IMR-90 (cell line): ENCODE measurements at regions not wholly inside any gene's neighbourhood (a gene's known extent, or its start where the extent isn't known, plus 50 kb on each side); places are given as distances from the start of the nearest gene placed in this dataset.

ENCODE experiments used
- ATAC-seq: fragments of 200-7000 bp; cut with Tn5 transposase; 2 replicates; pipeline ENCODE4 v1.9.1; 2020; ENCODE audit warnings: low read depth, mild to moderate bottlenecking, moderate library complexity
- BruUV-seq: library from RNA; stranded (reverse); fragments of 400-500 nt; replicated peaks from 2 replicates; lab custom pipeline; 2021; lab: Mats Ljungman, UMichigan
- CTCF ChIA-PET: fragments of 300-600 bp; formaldehyde crosslinking; extraction: SDS; loops from one replicate; lab custom pipeline; 2021; ENCODE audit warnings: antibody characterized with exemption; lab: Yijun Ruan, JAX
- POLR2A ChIA-PET: fragments of 300-600 bp; sonication (Branson Sonifier 250); formaldehyde crosslinking; loops from one replicate; lab custom pipeline; 2022; ENCODE audit warnings: antibody characterized with exemption; ENCODE audit not compliant: unreplicated experiment; lab: Charles Lee
- DNase-seq: peaks from one replicate; pipeline ENCODE4 v3.0.0; 2013
- H2AFZ ChIP-seq: replicated peaks from 2 replicates; pipeline ENCODE3; 2013; ENCODE audit warnings: low read length, mild to moderate bottlenecking; ENCODE audit not compliant: poor library complexity
- H2AK5ac ChIP-seq: 2 replicates; pipeline ENCODE4 v1.6.1; 2013; ENCODE audit warnings: low read depth, low read length, inconsistent platforms
- H2AK9ac ChIP-seq: replicated peaks from 2 replicates; pipeline ENCODE3; 2013; ENCODE audit warnings: mild to moderate bottlenecking, low read depth, low read length, moderate library complexity; ENCODE audit not compliant: poor library complexity
- H2BK120ac ChIP-seq: 2 replicates; pipeline ENCODE4 v1.6.1; 2013; ENCODE audit warnings: low read depth, low read length, inconsistent platforms
- H2BK15ac ChIP-seq: 3 replicates; pipeline ENCODE4 v1.6.1; 2013; ENCODE audit warnings: low read depth, low read length, inconsistent platforms
- H2BK20ac ChIP-seq: 2 replicates; pipeline ENCODE4 v1.6.1; 2013; ENCODE audit warnings: low read depth, mild to moderate bottlenecking, inconsistent platforms, low read length, moderate library complexity
- H2BK5ac ChIP-seq: 2 replicates; pipeline ENCODE4 v1.6.1; 2013; ENCODE audit warnings: mild to moderate bottlenecking, low read depth, low read length, inconsistent platforms; ENCODE audit not compliant: poor library complexity, severe bottlenecking
- H3K14ac ChIP-seq: replicated peaks from 2 replicates; pipeline ENCODE4 v1.6.1; 2013; ENCODE audit warnings: low read depth, low read length, inconsistent platforms
- H3K18ac ChIP-seq: 2 replicates; pipeline ENCODE4 v1.6.1; 2013; ENCODE audit warnings: low read depth, low read length, control low read depth
- H3K23ac ChIP-seq: 2 replicates; pipeline ENCODE4 v1.6.1; 2013; ENCODE audit warnings: low read depth, low read length, inconsistent platforms
- H3K27ac ChIP-seq: 2 replicates; pipeline ENCODE4 v1.5.1; 2013; ENCODE audit warnings: mild to moderate bottlenecking, control low read depth, low read length; ENCODE audit not compliant: insufficient read depth
- H3K27me3 ChIP-seq: 2 replicates; pipeline ENCODE4 v1.6.1; 2013; ENCODE audit warnings: low read length; ENCODE audit not compliant: control insufficient read depth, insufficient read depth
- H3K36me3 ChIP-seq: 2 replicates; pipeline ENCODE4 v1.6.1; 2013; ENCODE audit warnings: low read length, mixed read lengths; ENCODE audit not compliant: control insufficient read depth, insufficient read depth
- H3K4ac ChIP-seq: 2 replicates; pipeline ENCODE4 v1.6.1; 2013; ENCODE audit warnings: low read depth, low read length, inconsistent platforms
- H3K4me1 ChIP-seq: 2 replicates; pipeline ENCODE4 v1.6.1; 2013; ENCODE audit warnings: low read length, mixed read lengths; ENCODE audit not compliant: control insufficient read depth, insufficient read depth
- H3K4me2 ChIP-seq: 2 replicates; pipeline ENCODE4 v1.6.1; 2013; ENCODE audit warnings: low read depth, mild to moderate bottlenecking, control low read depth, low read length, moderate library complexity
- H3K4me3 ChIP-seq: 2 replicates; pipeline ENCODE4 v1.5.1; 2013; ENCODE audit warnings: low read depth, mild to moderate bottlenecking, control low read depth, low read length, moderate library complexity; ENCODE audit not compliant: insufficient read depth
- H3K56ac ChIP-seq: 2 replicates; pipeline ENCODE4 v1.6.1; 2013; ENCODE audit warnings: low read length, inconsistent platforms; ENCODE audit not compliant: insufficient read depth; ENCODE audit errors: extremely low read depth
- H3K79me1 ChIP-seq, 2 experiments: 2 replicates each; pipeline ENCODE4 v1.6.1; 2013; ENCODE audit warnings: low read length in 2 of 2, inconsistent platforms in 1 of 2, low read depth in 1 of 2
- H3K9ac ChIP-seq: 2 replicates; pipeline ENCODE4 v1.6.1; 2013; ENCODE audit warnings: low read depth, low read length, control low read depth
- H3K9me1 ChIP-seq: 2 replicates; pipeline ENCODE4 v1.6.1; 2013; ENCODE audit warnings: low read length, inconsistent platforms; ENCODE audit not compliant: insufficient read depth
- H3K9me3 ChIP-seq: 2 replicates; pipeline ENCODE4 v1.6.1; 2013; ENCODE audit warnings: low read length; ENCODE audit not compliant: control insufficient read depth, insufficient read depth
- H4K20me1 ChIP-seq: 2 replicates; pipeline ENCODE4 v1.6.1; 2013; ENCODE audit warnings: low read length, inconsistent platforms; ENCODE audit not compliant: insufficient read depth
- H4K5ac ChIP-seq: 2 replicates; pipeline ENCODE4 v1.6.1; 2013; ENCODE audit warnings: mild to moderate bottlenecking, low read depth, low read length, control low read depth
- H4K8ac ChIP-seq, 2 experiments: 2 replicates each; pipeline ENCODE4 v1.6.1; 2013; ENCODE audit warnings: low read depth in 2 of 2, low read length in 2 of 2, control low read depth in 1 of 2, inconsistent platforms in 1 of 2
- H4K91ac ChIP-seq: 2 replicates; pipeline ENCODE4 v1.6.1; 2013; ENCODE audit warnings: low read depth, low read length, inconsistent platforms; ENCODE audit not compliant: insufficient read depth
- CEBPB ChIP-seq: IDR thresholded peaks from 2 replicates; pipeline ENCODE4 v1.6.1; 2012; ENCODE audit warnings: low read depth, low read length, improper control_type of control experiment
- CHD1 ChIP-seq: IDR thresholded peaks from 2 replicates; pipeline ENCODE4 v1.6.1; 2012; ENCODE audit warnings: low read depth, low read length, improper control_type of control experiment
- MAFK ChIP-seq: IDR thresholded peaks from 2 replicates; pipeline ENCODE4 v1.6.1; 2012; ENCODE audit warnings: low read depth, low read length, improper control_type of control experiment
- MAZ ChIP-seq: IDR thresholded peaks from 2 replicates; pipeline ENCODE4 v1.6.1; 2012; ENCODE audit warnings: low read depth, mild to moderate bottlenecking, low read length, improper control_type of control experiment, moderate library complexity, borderline replicate concordance
- MXI1 ChIP-seq: IDR thresholded peaks from 2 replicates; pipeline ENCODE4 v1.6.1; 2012; ENCODE audit warnings: low read depth, mild to moderate bottlenecking, low read length, moderate library complexity, borderline replicate concordance
- NFE2L2 ChIP-seq: fragments of 150-350 bp; IDR thresholded peaks from 2 replicates; pipeline ENCODE4 v1.6.1; 2016; ENCODE audit warnings: low read depth, mild to moderate bottlenecking, low read length
- RCOR1 ChIP-seq: IDR thresholded peaks from 2 replicates; pipeline ENCODE4 v1.6.1; 2012; ENCODE audit warnings: mild to moderate bottlenecking, low read length, improper control_type of control experiment; ENCODE audit not compliant: insufficient replicate concordance
- RFX5 ChIP-seq: IDR thresholded peaks from 2 replicates; pipeline ENCODE4 v1.8.0; 2012; ENCODE audit warnings: low read depth, mild to moderate bottlenecking, low read length, moderate library complexity
- WGBS, 2 experiments: methylation state at CpG; one replicate each; pipeline versions ENCODE4 v1.1.5 to v1.1.7; 2013; ENCODE audit warnings: missing lambda C conversion rate in 2 of 2; ENCODE audit not compliant: insufficient read length in 1 of 2; ENCODE audit errors: extremely low coverage in 2 of 2; 5-methylcytosine and 5-hydroxymethylcytosine counted together
- dilution Hi-C: fragments of 300-500 bp; cut with HindIII; formaldehyde crosslinking; loops from one replicate; pipeline ENCODE4 v1.14.3; 2018; ENCODE audit warnings: low sequenced_read_pairs; ENCODE audit not compliant: unreplicated experiment
- in situ Hi-C: fragments of 300-500 bp; cut with MboI; formaldehyde crosslinking; loops from 3 replicates; pipeline ENCODE4 v1.14.3; 2019; ENCODE audit warnings: low sequenced_read_pairs, inconsistent platforms, mixed read lengths
- intact Hi-C: fragments of 100-400 bp; cut with micrococcal nuclease; formaldehyde crosslinking; loops from 2 replicates; pipeline ENCODE4 v1.10.0; 2022
- TF ChIP-seq, protein P1 (sequence below): conservative IDR thresholded peaks from 2 replicates; pipeline ENCODE4 v1.5.1; 2012; ENCODE audit warnings: mild to moderate bottlenecking, low read depth, low read length, improper control_type of control experiment
- TF ChIP-seq, protein P2 (sequence below): fragments of 150-350 bp; IDR thresholded peaks from 2 replicates; pipeline ENCODE4 v1.6.1; 2017; ENCODE audit warnings: mild to moderate bottlenecking, antibody characterized with exemption, low read length, low read depth

DNA sequence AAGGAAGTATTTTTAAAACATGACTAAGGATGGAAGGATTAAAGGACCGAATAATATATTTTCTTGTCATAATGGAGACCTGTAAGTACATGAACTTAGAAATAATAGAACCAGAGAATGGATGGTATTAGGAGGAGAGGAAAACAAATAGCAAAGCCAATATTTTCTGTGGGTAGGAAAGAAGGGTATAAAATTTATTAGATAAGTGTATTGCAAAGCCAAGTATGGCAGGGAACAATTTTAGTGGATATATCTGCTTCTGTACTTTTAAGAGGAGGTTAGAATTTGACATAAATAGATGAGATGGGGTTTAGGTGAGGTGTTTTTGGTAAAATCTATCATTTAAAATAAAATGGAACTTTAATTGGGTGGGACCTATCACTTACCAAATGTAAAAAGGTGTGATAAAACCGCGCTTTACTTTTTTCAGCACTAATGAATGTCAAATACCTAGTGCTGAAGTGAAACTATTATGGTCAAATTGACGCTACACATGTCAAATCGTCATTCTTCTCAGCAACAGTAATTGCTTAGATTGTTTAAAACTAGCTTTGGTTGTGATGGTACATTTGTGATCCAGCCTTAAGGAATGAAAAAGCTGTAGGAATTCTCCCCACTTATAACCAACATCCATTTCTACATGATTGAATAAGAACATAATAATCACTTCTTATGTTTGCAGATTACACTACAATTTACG is 78.1 kb upstream of the ZEB2 start:
- Histone ChIP-seq H4K91ac (no peak overlapping the region), H4K8ac (no peak overlapping the region), H4K5ac (no peak overlapping the region), H3K14ac (no peak overlapping the region), H3K4ac (no peak overlapping the region), H3K4me3 (no peak overlapping the region), H3K56ac (no peak overlapping the region), H2AFZ (no peak overlapping the region), H3K23ac (no peak overlapping the region), H2BK120ac (no peak overlapping the region), H3K9me3 (peaks cover 3% of the 10 kb centered on the region; the same call in 1 of the 2 replicates), H3K18ac (no peak overlapping the region), H3K4me1 (peaks cover 4% of the 10 kb centered on the region), H4K20me1 (peaks cover 4% of the 10 kb centered on the region; the same call in 1 of the 2 replicates), H2BK15ac (no peak overlapping the region), H2AK9ac (no peak overlapping the region), H2AK5ac (no peak overlapping the region), H2BK5ac (no peak overlapping the region), H3K79me1 (no peaks in the 10 kb centered on the region), H3K36me3 (no peaks in the 10 kb centered on the region), H3K27ac (no peak overlapping the region), H3K9ac (no peak overlapping the region), H3K4me2 (no peak overlapping the region), H3K9me1 (no peaks in the 10 kb centered on the region), H2BK20ac (no peak overlapping the region), H3K27me3 (peaks cover 33% of the 10 kb centered on the region)
- intact Hi-C loops: loop anchor here (2.0 to 5.0 kb wide), 2 partner anchors 76 to 561 kb away; partner anchors contain the start of gene ZEB2
- dilution Hi-C loops: no loop called here
- CTCF ChIA-PET: no interaction called here
- no TSS peak for BruUV-seq
- TF ChIP-seq MXI1 (no peak), NFE2L2 (no peak), RFX5 (no peak), CEBPB (no peak), MAZ (no peak), RCOR1 (no peak), CHD1 (no peak), MAFK (no peak)
- TF ChIP-seq, protein P1, sequence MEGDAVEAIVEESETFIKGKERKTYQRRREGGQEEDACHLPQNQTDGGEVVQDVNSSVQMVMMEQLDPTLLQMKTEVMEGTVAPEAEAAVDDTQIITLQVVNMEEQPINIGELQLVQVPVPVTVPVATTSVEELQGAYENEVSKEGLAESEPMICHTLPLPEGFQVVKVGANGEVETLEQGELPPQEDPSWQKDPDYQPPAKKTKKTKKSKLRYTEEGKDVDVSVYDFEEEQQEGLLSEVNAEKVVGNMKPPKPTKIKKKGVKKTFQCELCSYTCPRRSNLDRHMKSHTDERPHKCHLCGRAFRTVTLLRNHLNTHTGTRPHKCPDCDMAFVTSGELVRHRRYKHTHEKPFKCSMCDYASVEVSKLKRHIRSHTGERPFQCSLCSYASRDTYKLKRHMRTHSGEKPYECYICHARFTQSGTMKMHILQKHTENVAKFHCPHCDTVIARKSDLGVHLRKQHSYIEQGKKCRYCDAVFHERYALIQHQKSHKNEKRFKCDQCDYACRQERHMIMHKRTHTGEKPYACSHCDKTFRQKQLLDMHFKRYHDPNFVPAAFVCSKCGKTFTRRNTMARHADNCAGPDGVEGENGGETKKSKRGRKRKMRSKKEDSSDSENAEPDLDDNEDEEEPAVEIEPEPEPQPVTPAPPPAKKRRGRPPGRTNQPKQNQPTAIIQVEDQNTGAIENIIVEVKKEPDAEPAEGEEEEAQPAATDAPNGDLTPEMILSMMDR: no peak
- TF ChIP-seq, protein P2, sequence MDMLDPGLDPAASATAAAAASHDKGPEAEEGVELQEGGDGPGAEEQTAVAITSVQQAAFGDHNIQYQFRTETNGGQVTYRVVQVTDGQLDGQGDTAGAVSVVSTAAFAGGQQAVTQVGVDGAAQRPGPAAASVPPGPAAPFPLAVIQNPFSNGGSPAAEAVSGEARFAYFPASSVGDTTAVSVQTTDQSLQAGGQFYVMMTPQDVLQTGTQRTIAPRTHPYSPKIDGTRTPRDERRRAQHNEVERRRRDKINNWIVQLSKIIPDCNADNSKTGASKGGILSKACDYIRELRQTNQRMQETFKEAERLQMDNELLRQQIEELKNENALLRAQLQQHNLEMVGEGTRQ: no peak
- POLR2A ChIA-PET: no interaction called here
- WGBS, 2 experiments: no CpG with 5 or more reads among the region's 6 CpGs
- no peak for DNase-seq
- in situ Hi-C loops: no loop called here
- no peak for ATAC-seq
